IMR-90 (cell line): ENCODE measurements at regions not wholly inside any gene's neighbourhood (a gene's known extent, or its start where the extent isn't known, plus 50 kb on each side); places are given as distances from the start of the nearest gene placed in this dataset.

Experiments
- ATAC-seq: fragments of 200-7000 bp; cut with Tn5 transposase; 2 replicates; pipeline ENCODE4 v1.9.1; 2020; ENCODE audit warnings: low read depth, mild to moderate bottlenecking, moderate library complexity
- BruUV-seq: library from RNA; stranded (reverse); fragments of 400-500 nt; replicated peaks from 2 replicates; lab custom pipeline; 2021; lab: Mats Ljungman, UMichigan
- CTCF ChIA-PET: fragments of 300-600 bp; formaldehyde crosslinking; extraction: SDS; loops from one replicate; lab custom pipeline; 2021; ENCODE audit warnings: antibody characterized with exemption; lab: Yijun Ruan, JAX
- POLR2A ChIA-PET: fragments of 300-600 bp; sonication (Branson Sonifier 250); formaldehyde crosslinking; loops from one replicate; lab custom pipeline; 2022; ENCODE audit warnings: antibody characterized with exemption; ENCODE audit not compliant: unreplicated experiment; lab: Charles Lee
- DNase-seq: peaks from one replicate; pipeline ENCODE4 v3.0.0; 2013
- H2AFZ ChIP-seq: replicated peaks from 2 replicates; pipeline ENCODE3; 2013; ENCODE audit warnings: low read length, mild to moderate bottlenecking; ENCODE audit not compliant: poor library complexity
- H2AK5ac ChIP-seq: 2 replicates; pipeline ENCODE4 v1.6.1; 2013; ENCODE audit warnings: low read depth, low read length, inconsistent platforms
- H2AK9ac ChIP-seq: replicated peaks from 2 replicates; pipeline ENCODE3; 2013; ENCODE audit warnings: mild to moderate bottlenecking, low read depth, low read length, moderate library complexity; ENCODE audit not compliant: poor library complexity
- H2BK120ac ChIP-seq: 2 replicates; pipeline ENCODE4 v1.6.1; 2013; ENCODE audit warnings: low read depth, low read length, inconsistent platforms
- H2BK15ac ChIP-seq: 3 replicates; pipeline ENCODE4 v1.6.1; 2013; ENCODE audit warnings: low read depth, low read length, inconsistent platforms
- H2BK20ac ChIP-seq: 2 replicates; pipeline ENCODE4 v1.6.1; 2013; ENCODE audit warnings: low read depth, mild to moderate bottlenecking, inconsistent platforms, low read length, moderate library complexity
- H2BK5ac ChIP-seq: 2 replicates; pipeline ENCODE4 v1.6.1; 2013; ENCODE audit warnings: mild to moderate bottlenecking, low read depth, low read length, inconsistent platforms; ENCODE audit not compliant: poor library complexity, severe bottlenecking
- H3K14ac ChIP-seq: replicated peaks from 2 replicates; pipeline ENCODE4 v1.6.1; 2013; ENCODE audit warnings: low read depth, low read length, inconsistent platforms
- H3K18ac ChIP-seq: 2 replicates; pipeline ENCODE4 v1.6.1; 2013; ENCODE audit warnings: low read depth, low read length, control low read depth
- H3K23ac ChIP-seq: 2 replicates; pipeline ENCODE4 v1.6.1; 2013; ENCODE audit warnings: low read depth, low read length, inconsistent platforms
- H3K27ac ChIP-seq: 2 replicates; pipeline ENCODE4 v1.5.1; 2013; ENCODE audit warnings: mild to moderate bottlenecking, control low read depth, low read length; ENCODE audit not compliant: insufficient read depth
- H3K27me3 ChIP-seq: 2 replicates; pipeline ENCODE4 v1.6.1; 2013; ENCODE audit warnings: low read length; ENCODE audit not compliant: control insufficient read depth, insufficient read depth
- H3K36me3 ChIP-seq: 2 replicates; pipeline ENCODE4 v1.6.1; 2013; ENCODE audit warnings: low read length, mixed read lengths; ENCODE audit not compliant: control insufficient read depth, insufficient read depth
- H3K4ac ChIP-seq: 2 replicates; pipeline ENCODE4 v1.6.1; 2013; ENCODE audit warnings: low read depth, low read length, inconsistent platforms
- H3K4me1 ChIP-seq: 2 replicates; pipeline ENCODE4 v1.6.1; 2013; ENCODE audit warnings: low read length, mixed read lengths; ENCODE audit not compliant: control insufficient read depth, insufficient read depth
- H3K4me2 ChIP-seq: 2 replicates; pipeline ENCODE4 v1.6.1; 2013; ENCODE audit warnings: low read depth, mild to moderate bottlenecking, control low read depth, low read length, moderate library complexity
- H3K4me3 ChIP-seq: 2 replicates; pipeline ENCODE4 v1.5.1; 2013; ENCODE audit warnings: low read depth, mild to moderate bottlenecking, control low read depth, low read length, moderate library complexity; ENCODE audit not compliant: insufficient read depth
- H3K56ac ChIP-seq: 2 replicates; pipeline ENCODE4 v1.6.1; 2013; ENCODE audit warnings: low read length, inconsistent platforms; ENCODE audit not compliant: insufficient read depth; ENCODE audit errors: extremely low read depth
- H3K79me1 ChIP-seq, 2 experiments: 2 replicates each; pipeline ENCODE4 v1.6.1; 2013; ENCODE audit warnings: low read length in 2 of 2, inconsistent platforms in 1 of 2, low read depth in 1 of 2
- H3K9ac ChIP-seq: 2 replicates; pipeline ENCODE4 v1.6.1; 2013; ENCODE audit warnings: low read depth, low read length, control low read depth
- H3K9me1 ChIP-seq: 2 replicates; pipeline ENCODE4 v1.6.1; 2013; ENCODE audit warnings: low read length, inconsistent platforms; ENCODE audit not compliant: insufficient read depth
- H3K9me3 ChIP-seq: 2 replicates; pipeline ENCODE4 v1.6.1; 2013; ENCODE audit warnings: low read length; ENCODE audit not compliant: control insufficient read depth, insufficient read depth
- H4K20me1 ChIP-seq: 2 replicates; pipeline ENCODE4 v1.6.1; 2013; ENCODE audit warnings: low read length, inconsistent platforms; ENCODE audit not compliant: insufficient read depth
- H4K5ac ChIP-seq: 2 replicates; pipeline ENCODE4 v1.6.1; 2013; ENCODE audit warnings: mild to moderate bottlenecking, low read depth, low read length, control low read depth
- H4K8ac ChIP-seq, 2 experiments: 2 replicates each; pipeline ENCODE4 v1.6.1; 2013; ENCODE audit warnings: low read depth in 2 of 2, low read length in 2 of 2, control low read depth in 1 of 2, inconsistent platforms in 1 of 2
- H4K91ac ChIP-seq: 2 replicates; pipeline ENCODE4 v1.6.1; 2013; ENCODE audit warnings: low read depth, low read length, inconsistent platforms; ENCODE audit not compliant: insufficient read depth
- FOS ChIP-seq: fragments of 150-350 bp; IDR thresholded peaks from 2 replicates; pipeline ENCODE4 v1.6.1; 2016; ENCODE audit warnings: low read depth, low read length
- RFX5 ChIP-seq: IDR thresholded peaks from 2 replicates; pipeline ENCODE4 v1.8.0; 2012; ENCODE audit warnings: low read depth, mild to moderate bottlenecking, low read length, moderate library complexity
- WGBS, 2 experiments: methylation state at CpG; one replicate each; pipeline versions ENCODE4 v1.1.5 to v1.1.7; 2013; ENCODE audit warnings: missing lambda C conversion rate in 2 of 2; ENCODE audit not compliant: insufficient read length in 1 of 2; ENCODE audit errors: extremely low coverage in 2 of 2; 5-methylcytosine and 5-hydroxymethylcytosine counted together
- dilution Hi-C: fragments of 300-500 bp; cut with HindIII; formaldehyde crosslinking; loops from one replicate; pipeline ENCODE4 v1.14.3; 2018; ENCODE audit warnings: low sequenced_read_pairs; ENCODE audit not compliant: unreplicated experiment
- in situ Hi-C: fragments of 300-500 bp; cut with MboI; formaldehyde crosslinking; loops from 3 replicates; pipeline ENCODE4 v1.14.3; 2019; ENCODE audit warnings: low sequenced_read_pairs, inconsistent platforms, mixed read lengths
- intact Hi-C: fragments of 100-400 bp; cut with micrococcal nuclease; formaldehyde crosslinking; loops from 2 replicates; pipeline ENCODE4 v1.10.0; 2022

- POLR2A ChIA-PET, result no interaction called here
- no peak overlapping the region for H4K8ac ChIP-seq
- no peak overlapping the region for H3K4me3 ChIP-seq
- dilution Hi-C loops, result no loop called here
- no peak overlapping the region for H4K91ac ChIP-seq
- no peak overlapping the region for H3K56ac ChIP-seq
- WGBS, 2 experiments, result no CpG with 5 or more reads among the region's 2 CpGs
- ATAC-seq (no peak), DNase-seq (no peak)
- BruUV-seq, result no TSS peak
- no peaks in the 10 kb centered on the region for H3K4me1 ChIP-seq
- H3K4me2 ChIP-seq, result no peak overlapping the region
- no peaks in the 10 kb centered on the region for H3K79me1 ChIP-seq
- H2AK5ac ChIP-seq, result no peak overlapping the region
- H2AK9ac ChIP-seq, result no peak overlapping the region
- H3K14ac ChIP-seq, result no peak overlapping the region
- no peaks in the 10 kb centered on the region for H3K9me1 ChIP-seq
- H3K23ac ChIP-seq, result no peak overlapping the region
- H2BK15ac ChIP-seq, result no peak overlapping the region
- no peaks in the 10 kb centered on the region for H3K9me3 ChIP-seq
- CTCF ChIA-PET, result no interaction called here
- no peak overlapping the region for H3K9ac ChIP-seq
- no peak overlapping the region for H2BK20ac ChIP-seq
- H3K36me3 ChIP-seq, result no peaks in the 10 kb centered on the region
- H2BK5ac ChIP-seq, result no peak overlapping the region
- no peak overlapping the region for H2AFZ ChIP-seq
- no peaks in the 10 kb centered on the region for H4K20me1 ChIP-seq
- intact Hi-C loops, result loop anchor here (10.0 kb wide), 2 partner anchors 236 to 444 kb away; no protein-coding TSS in a partner anchor
- H3K4ac ChIP-seq, result no peak overlapping the region
- H4K5ac ChIP-seq, result no peak overlapping the region
- TF ChIP-seq RFX5 (no peak), FOS (no peak)
- H2BK120ac ChIP-seq, result no peak overlapping the region
- no peaks in the 10 kb centered on the region for H3K27me3 ChIP-seq
- no peak overlapping the region for H3K27ac ChIP-seq
- no peak overlapping the region for H3K18ac ChIP-seq
- in situ Hi-C loops, result no loop called here
Measured at GRCh38 chr12:65748332-65748731, 76.0 kb upstream of the HMGA2 start.
